Endothelial cell of umbilical vein (primary cell): ENCODE measurements at regions not wholly inside any gene's neighbourhood (a gene's known extent, or its start where the extent isn't known, plus 50 kb on each side); places are given as distances from the start of the nearest gene placed in this dataset.

ENCODE experiments used
- POLR2A ChIP-seq: IDR thresholded peaks from 2 replicates; pipeline ENCODE4 v1.6.1; 2012; ENCODE audit warnings: low read depth, mild to moderate bottlenecking, control low read depth, low read length
- TF ChIP-seq, protein P1 (sequence below), 2 donors: IDR thresholded peaks; 1 replicate in 1 of 2; 2 replicates in 1 of 2; pipeline ENCODE4 v1.5.1; 2011; ENCODE audit warnings: low read length in 2 of 2, mild to moderate bottlenecking in 2 of 2, moderate library complexity in 2 of 2, control low read depth in 1 of 2, inconsistent platforms in 1 of 2, low read depth in 1 of 2; ENCODE audit not compliant: insufficient read depth in 1 of 2; ENCODE audit errors: extremely low read depth in 1 of 2
- TF ChIP-seq, protein P2 (sequence below): IDR thresholded peaks from 2 replicates; pipeline ENCODE4 v1.6.1; 2011; ENCODE audit not compliant: insufficient read depth, insufficient read length

DNA sequence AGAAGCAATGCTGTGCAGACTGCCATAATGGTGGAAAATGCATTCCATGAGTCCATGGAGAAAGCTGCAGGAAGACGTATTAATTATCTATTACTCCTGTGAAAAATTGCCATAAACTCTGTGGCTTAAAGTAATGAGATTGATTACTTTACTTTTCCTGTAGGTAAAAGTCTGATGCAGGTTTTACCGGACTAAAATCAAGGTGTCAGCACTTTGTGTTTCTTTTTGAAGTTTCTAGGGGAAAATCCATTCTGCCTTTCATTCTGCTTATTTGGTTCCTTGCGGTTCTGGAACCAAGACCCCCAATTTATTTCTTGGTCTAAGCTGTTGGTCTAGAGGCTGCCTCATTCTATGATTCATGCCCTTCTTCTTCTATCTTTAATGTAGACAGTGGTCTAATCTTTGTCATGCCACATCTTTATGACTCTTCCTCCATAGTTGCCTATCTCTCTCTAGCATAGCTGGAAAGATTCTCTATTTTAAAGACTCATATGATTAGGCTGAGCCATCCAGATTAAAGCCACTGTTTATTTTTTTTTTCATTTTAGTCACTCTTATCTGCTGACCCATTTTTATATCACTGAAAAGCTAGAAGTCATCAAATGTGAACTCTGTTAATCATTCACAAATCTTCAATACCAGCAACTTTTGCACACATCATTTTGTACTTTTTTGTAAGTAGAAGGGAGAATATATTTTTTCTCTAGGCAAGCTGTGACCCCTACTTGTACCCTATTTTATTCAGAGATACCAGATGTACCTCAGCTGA, 2056.4 kb downstream of the PCDH7 start:
- TF ChIP-seq, protein P1, sequence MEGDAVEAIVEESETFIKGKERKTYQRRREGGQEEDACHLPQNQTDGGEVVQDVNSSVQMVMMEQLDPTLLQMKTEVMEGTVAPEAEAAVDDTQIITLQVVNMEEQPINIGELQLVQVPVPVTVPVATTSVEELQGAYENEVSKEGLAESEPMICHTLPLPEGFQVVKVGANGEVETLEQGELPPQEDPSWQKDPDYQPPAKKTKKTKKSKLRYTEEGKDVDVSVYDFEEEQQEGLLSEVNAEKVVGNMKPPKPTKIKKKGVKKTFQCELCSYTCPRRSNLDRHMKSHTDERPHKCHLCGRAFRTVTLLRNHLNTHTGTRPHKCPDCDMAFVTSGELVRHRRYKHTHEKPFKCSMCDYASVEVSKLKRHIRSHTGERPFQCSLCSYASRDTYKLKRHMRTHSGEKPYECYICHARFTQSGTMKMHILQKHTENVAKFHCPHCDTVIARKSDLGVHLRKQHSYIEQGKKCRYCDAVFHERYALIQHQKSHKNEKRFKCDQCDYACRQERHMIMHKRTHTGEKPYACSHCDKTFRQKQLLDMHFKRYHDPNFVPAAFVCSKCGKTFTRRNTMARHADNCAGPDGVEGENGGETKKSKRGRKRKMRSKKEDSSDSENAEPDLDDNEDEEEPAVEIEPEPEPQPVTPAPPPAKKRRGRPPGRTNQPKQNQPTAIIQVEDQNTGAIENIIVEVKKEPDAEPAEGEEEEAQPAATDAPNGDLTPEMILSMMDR (IDR thresholded peaks at IDR 0.05; ENCODE audit: extremely low read depth in 1 of 2, insufficient read depth in 1 of 2, low read depth in 1 of 2, low read length in 2 of 2): no peak
- TF ChIP-seq, protein P2, sequence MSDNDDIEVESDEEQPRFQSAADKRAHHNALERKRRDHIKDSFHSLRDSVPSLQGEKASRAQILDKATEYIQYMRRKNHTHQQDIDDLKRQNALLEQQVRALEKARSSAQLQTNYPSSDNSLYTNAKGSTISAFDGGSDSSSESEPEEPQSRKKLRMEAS: no peak
- TF ChIP-seq POLR2A: no peak
